ENCODE measurements at regions not wholly inside any gene's neighbourhood (a gene's known extent, or its start where the extent isn't known, plus 50 kb on each side); places are given as distances from the start of the nearest gene placed in this dataset.

DNA sequence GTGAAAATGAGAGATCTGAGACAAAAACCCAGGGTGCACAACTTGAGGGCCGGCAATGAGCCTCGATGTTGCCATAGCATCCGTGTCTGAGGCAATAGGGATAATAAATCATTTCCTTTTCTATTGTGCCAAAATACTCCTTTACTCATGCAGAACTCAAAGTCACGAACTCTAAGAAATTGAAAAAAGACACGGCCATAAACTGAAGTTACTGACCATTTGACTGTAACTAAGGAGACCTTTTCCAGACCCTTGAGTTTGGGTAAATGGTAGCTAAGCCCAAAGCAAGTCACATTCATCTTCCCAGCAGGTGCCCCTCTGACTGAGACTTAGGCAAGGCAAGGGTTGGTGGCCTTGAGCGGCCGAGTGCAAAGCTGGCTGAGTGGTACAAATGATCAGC, 141.2 kb upstream of the SLCO3A1 start:
- 31% methylated on average over 7 of the region's 7 CpGs for WGBS (ENCODE audit: insufficient coverage, insufficient replicate concordance, low lambda C conversion rate, missing lambda C conversion rate)
- Histone ChIP-seq H3K36me3 (ENCODE audit: control insufficient read depth in 2 of 2, insufficient read depth in 2 of 2, low read length in 1 of 2) (no peaks in the 10 kb centered on the region), H3K4me3 (no peak overlapping the region), H3K9ac (ENCODE audit: control insufficient read depth, insufficient read depth, low read length) (no peak overlapping the region), H2AFZ (ENCODE audit: control insufficient read depth, low read depth, low read length) (no peak overlapping the region), H3K79me2 (ENCODE audit: control insufficient read depth, insufficient read depth, low read length) (no peaks in the 10 kb centered on the region), H4K20me1 (ENCODE audit: control insufficient read depth, insufficient read depth) (no peaks in the 10 kb centered on the region), H3K27ac (ENCODE audit: control insufficient read depth, insufficient read depth) (no peak overlapping the region), H3K9me3 (replicated peaks; ENCODE audit: control insufficient read depth, insufficient read depth, low read length) (no peaks in the 10 kb centered on the region), H3K4me2 (ENCODE audit: control insufficient read depth, insufficient read depth) (no peak overlapping the region), H3K27me3 (replicated peaks in 1 of 2; ENCODE audit: control insufficient read depth in 2 of 2, insufficient read depth in 2 of 2, low read length in 1 of 2) (no peaks in the 10 kb centered on the region; a peak in 1 of 4 replicates), H3K4me1 (ENCODE audit: control insufficient read depth, insufficient read depth, low read length) (no peaks in the 10 kb centered on the region)
- no peak for TF ChIP-seq SUZ12 (IDR thresholded peaks at IDR 0.05; ENCODE audit: unreplicated experiment)
- no peak for TF ChIP-seq EP300 (IDR thresholded peaks at IDR 0.05; ENCODE audit: borderline replicate concordance in 1 of 2, control insufficient read depth in 1 of 2, low read depth in 2 of 2, low read length in 2 of 2)
- no peak for TF ChIP-seq NBN (IDR thresholded peaks at IDR 0.05)
- no peak for TF ChIP-seq SIN3A (IDR thresholded peaks at IDR 0.05; ENCODE audit: low read depth, low read length)
- no peak for TF ChIP-seq RFX5 (IDR thresholded peaks at IDR 0.05; ENCODE audit: low read depth, low read length)
- TF ChIP-seq GABPA (IDR thresholded peaks at IDR 0.05; ENCODE audit: low read depth): no peak
- TF ChIP-seq NFIC (IDR thresholded peaks at IDR 0.05; ENCODE audit: low read depth, low read length): no peak
- no peak for TF ChIP-seq ZNF384 (IDR thresholded peaks at IDR 0.05; ENCODE audit: borderline replicate concordance, low read depth, low read length)
- no peak for TF ChIP-seq KDM1A (IDR thresholded peaks at IDR 0.05; ENCODE audit: borderline replicate concordance)
- no peak for TF ChIP-seq HDGF (IDR thresholded peaks at IDR 0.05)
- TF ChIP-seq IKZF1 (conservative IDR thresholded peaks at IDR 0.05): no peak
- TF ChIP-seq ATF7 (IDR thresholded peaks at IDR 0.05; ENCODE audit: low read depth): no peak
- no peak for TF ChIP-seq CBFB (IDR thresholded peaks at IDR 0.05; ENCODE audit: low read depth)
- no peak for TF ChIP-seq NFYB (IDR thresholded peaks at IDR 0.05; ENCODE audit: insufficient read depth, low read depth, low read length)
- intact Hi-C loops (cut with micrococcal nuclease; ENCODE audit: unreplicated experiment) (no loop called here), in situ Hi-C loops (cut with MboI) (no loop called here)
- FAIRE-seq (no peak), DNase-seq (ENCODE audit: low read depth, low spot score) (no peak), ATAC-seq (no peak)
- ChIA-PET SMC1A (ENCODE audit: uncharacterized antibody, unreplicated experiment) (no interaction called here), CTCF (no interaction called here), POLR2A (no interaction called here), RAD21 (ENCODE audit: unreplicated experiment) (no interaction called here)
- no TSS peak for BruUV-seq (replicated peaks)
